Esophagus (tissue), 2 donors: ENCODE measurements at regions not wholly inside any gene's neighbourhood (a gene's known extent, or its start where the extent isn't known, plus 50 kb on each side); places are given as distances from the start of the nearest gene placed in this dataset.

ENCODE experiments used
- H3K27ac ChIP-seq, 2 donors: one replicate each; pipeline ENCODE4 v1.5.1; 2013; ENCODE audit warnings: low read depth in 2 of 2, mild to moderate bottlenecking in 2 of 2, inconsistent platforms in 1 of 2, low read length in 1 of 2, moderate library complexity in 1 of 2
- H3K27me3 ChIP-seq, 2 donors: one replicate each; pipeline ENCODE4 v1.6.1; 2013; ENCODE audit warnings: low read length in 2 of 2, control low read depth in 1 of 2, mild to moderate bottlenecking in 1 of 2; ENCODE audit not compliant: insufficient read depth in 2 of 2, control insufficient read depth in 1 of 2
- H3K36me3 ChIP-seq, 2 donors: one replicate each; pipeline ENCODE4 v1.6.1; 2013; ENCODE audit warnings: low read length in 1 of 2; ENCODE audit not compliant: control insufficient read depth in 2 of 2, insufficient read depth in 2 of 2
- H3K4me1 ChIP-seq, 2 donors: one replicate each; pipeline ENCODE4 v1.6.1; 2013; ENCODE audit warnings: low read length in 1 of 2; ENCODE audit not compliant: control insufficient read depth in 2 of 2, insufficient read depth in 2 of 2
- H3K4me3 ChIP-seq, 2 donors: one replicate each; pipeline ENCODE4 v1.5.1; 2013; ENCODE audit warnings: low read length in 2 of 2, mild to moderate bottlenecking in 2 of 2, low read depth in 1 of 2, moderate library complexity in 1 of 2
- H3K9me3 ChIP-seq, 2 donors: one replicate each; pipeline ENCODE4 v1.6.1; 2013; ENCODE audit warnings: mild to moderate bottlenecking in 2 of 2, low read depth in 1 of 2, low read length in 1 of 2, moderate library complexity in 1 of 2; ENCODE audit not compliant: control insufficient read depth in 2 of 2, insufficient read depth in 1 of 2
- WGBS, 2 donors: extraction: QIAGEN DNeasy Blood & Tissue Kit; methylation state at CpG; one replicate each; pipeline ENCODE4 v1.1.7; 2013; 5-methylcytosine and 5-hydroxymethylcytosine counted together
- donor health status: healthy with polysubstance abuse.
- donor health status: Bipolar disorder and iron deficiency.

DNA sequence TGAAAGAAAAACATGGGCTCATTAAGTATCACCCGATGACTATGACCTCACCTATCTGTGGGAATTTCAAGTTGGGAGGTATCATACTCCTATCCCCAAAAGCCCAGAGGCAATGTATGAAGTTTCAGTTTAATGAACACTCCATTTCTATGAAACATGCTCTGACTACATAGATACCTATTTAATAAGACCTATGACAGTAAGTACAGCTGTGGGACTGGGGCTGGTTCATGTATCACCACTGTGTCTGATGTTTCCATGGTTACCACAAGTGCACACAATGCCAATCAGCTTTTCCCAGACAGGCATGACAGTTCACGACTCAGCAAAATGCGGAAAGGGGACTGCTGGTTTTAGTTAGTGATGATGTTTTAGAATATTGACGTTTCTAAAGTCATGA is 167.7 kb downstream of the SIPA1L2 start:
- WGBS, 2 donors = 77 to 79% methylated on average over 4 of the region's 4 CpGs
- no peak overlapping the region for H3K27ac ChIP-seq

DNA sequence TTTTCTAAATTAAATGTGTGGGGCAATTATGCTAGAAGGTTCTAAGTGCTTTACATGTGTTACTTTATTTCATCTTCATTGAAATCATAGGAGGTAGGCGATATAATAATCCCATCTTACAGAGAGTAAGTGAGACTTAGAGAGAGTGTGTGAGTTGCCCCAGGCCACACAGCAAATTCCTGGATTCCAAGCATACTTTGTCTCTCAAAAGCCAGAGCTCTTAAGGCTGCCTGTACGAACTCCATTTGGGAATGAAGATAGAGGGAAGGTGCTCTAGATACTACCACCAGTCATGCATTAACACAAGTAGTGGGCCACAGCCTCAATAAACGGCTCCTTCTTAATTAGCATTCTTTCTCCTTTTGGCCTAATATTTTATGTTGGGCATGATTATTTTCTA is 170.1 kb downstream of the SIPA1L2 start:
- H3K27me3 ChIP-seq = no peaks in the 10 kb centered on the region
- H3K9me3 ChIP-seq = no peaks in the 10 kb centered on the region
- peaks cover 0 to 9% of the 10 kb centered on the region in 2 donors for H3K36me3 ChIP-seq
- WGBS, 2 donors = 70 to 82% methylated on average over 3 of the region's 3 CpGs
- no peak overlapping the region for H3K4me3 ChIP-seq
- no peak overlapping the region for H3K27ac ChIP-seq
- H3K4me1 ChIP-seq = no peaks in the 10 kb centered on the region

More for the DNA sequence above, 167.7 kb downstream of the SIPA1L2 start:
- Histone ChIP-seq H3K27me3 (no peaks in the 10 kb centered on the region), H3K4me1 (no peaks in the 10 kb centered on the region), H3K9me3 (no peaks in the 10 kb centered on the region), H3K36me3 (peaks cover 0 to 13% of the 10 kb centered on the region in 2 donors), H3K4me3 (no peak overlapping the region)

DNA sequence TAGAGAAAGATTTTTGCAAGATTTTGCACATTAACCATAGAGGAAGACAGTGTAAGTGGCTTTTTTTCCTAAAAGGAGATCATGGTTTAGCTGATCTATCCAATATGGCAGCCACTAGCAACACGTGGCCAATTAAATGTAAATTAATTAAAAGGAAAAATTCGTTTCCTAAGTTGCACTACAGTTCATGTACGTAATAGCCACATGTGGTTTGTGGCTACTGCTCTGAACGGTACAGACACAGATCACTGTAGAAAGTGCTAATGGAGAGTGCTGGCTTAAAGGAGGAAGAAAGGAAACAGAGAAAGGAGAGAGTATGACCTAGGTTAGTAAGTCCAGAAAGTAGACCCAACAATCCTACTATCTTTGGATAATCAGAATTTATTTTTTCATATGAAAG is 170.8 kb downstream of the SIPA1L2 start:
- Histone ChIP-seq H3K9me3 (no peaks in the 10 kb centered on the region), H3K27me3 (no peaks in the 10 kb centered on the region), H3K27ac (no peak overlapping the region), H3K4me1 (no peaks in the 10 kb centered on the region), H3K36me3 (peaks cover 0 to 8% of the 10 kb centered on the region in 2 donors), H3K4me3 (no peak overlapping the region)
- 75 to 79% methylated on average over 4 of the region's 4 CpGs for WGBS, 2 donors

DNA sequence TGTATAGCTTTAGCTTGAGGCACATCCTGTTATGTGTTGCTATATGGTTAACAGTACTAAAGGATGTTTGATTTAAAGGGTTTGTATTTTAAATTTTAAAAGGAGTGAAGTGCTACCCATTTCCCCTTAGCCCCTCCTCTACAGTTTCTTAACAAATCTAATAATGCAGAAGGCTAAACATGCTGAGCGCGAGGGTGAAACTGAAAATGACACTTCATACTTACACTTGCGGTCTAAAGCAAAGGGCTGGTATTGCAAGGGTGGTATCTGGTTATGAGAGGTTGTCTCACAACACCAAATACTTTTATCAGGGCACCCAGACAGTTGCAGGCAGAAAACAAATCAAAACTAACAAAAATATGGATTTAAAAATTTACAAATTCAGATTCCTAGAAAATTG is 172.3 kb downstream of the SIPA1L2 start:
- Histone ChIP-seq H3K4me1 (no peaks in the 10 kb centered on the region), H3K36me3 (peaks cover 0 to 6% of the 10 kb centered on the region in 2 donors), H3K27ac (no peak overlapping the region), H3K27me3 (no peaks in the 10 kb centered on the region), H3K9me3 (no peaks in the 10 kb centered on the region), H3K4me3 (no peak overlapping the region)
- WGBS, 2 donors = 79 to 87% methylated on average over 3 of the region's 3 CpGs

DNA sequence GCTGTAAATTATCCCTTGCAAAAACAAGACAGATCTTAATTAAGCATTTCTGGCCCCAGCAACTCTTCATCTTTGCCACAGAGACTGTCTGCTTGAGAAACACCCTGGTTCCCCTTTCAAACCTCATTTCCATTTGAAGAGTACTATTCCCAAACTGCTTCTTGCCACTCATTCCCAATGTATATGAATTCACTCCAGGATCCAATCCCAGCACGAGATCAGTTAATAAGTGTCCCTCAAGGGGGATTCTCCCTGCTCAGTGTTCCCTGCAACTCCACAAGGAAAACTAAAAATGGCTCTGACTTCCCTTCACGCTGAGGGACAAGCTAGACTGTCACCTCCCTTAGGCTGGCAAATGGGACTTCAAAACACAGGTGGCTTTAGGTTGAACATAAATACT is 173.2 kb downstream of the SIPA1L2 start:
- no peaks in the 10 kb centered on the region for H3K4me1 ChIP-seq
- no peaks in the 10 kb centered on the region for H3K27me3 ChIP-seq
- H3K4me3 ChIP-seq = no peak overlapping the region
- H3K9me3 ChIP-seq = no peaks in the 10 kb centered on the region
- no peak overlapping the region for H3K27ac ChIP-seq
- peaks cover 0 to 6% of the 10 kb centered on the region in 2 donors for H3K36me3 ChIP-seq
- 82 to 84% methylated on average over 2 of the region's 2 CpGs for WGBS, 2 donors

DNA sequence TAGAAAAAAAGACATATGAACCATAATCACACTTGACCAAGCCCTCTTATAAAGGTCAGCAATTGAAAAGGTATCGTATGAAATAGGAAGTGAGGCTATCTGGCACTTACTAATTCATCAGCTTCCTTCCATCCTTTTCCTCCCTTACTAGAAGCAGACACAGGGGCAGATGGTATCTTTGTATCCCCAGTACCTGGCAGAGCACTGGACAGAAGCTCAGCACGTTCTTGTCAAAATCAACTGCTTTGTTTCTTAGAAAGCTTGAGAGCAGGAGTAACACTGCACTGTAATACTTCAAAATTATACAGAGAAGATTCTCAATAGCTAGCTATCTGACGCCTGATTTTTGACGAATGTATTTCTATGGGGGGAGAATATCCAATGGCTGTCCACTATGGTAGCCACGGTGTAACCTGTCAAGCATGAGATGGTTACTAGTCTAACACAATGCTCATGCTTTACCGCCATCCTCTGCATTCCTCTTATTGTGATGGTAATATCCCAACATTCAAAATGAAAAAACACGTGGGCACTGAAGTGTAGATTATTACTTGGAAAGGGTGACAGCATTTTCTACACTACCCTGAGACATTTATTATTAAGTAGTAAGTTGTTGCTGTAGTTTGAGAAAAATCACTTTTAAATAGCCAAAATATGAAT is 175.6 kb downstream of the SIPA1L2 start:
- 83 to 89% methylated on average over 7 of the region's 7 CpGs for WGBS, 2 donors
- no peaks in the 10 kb centered on the region for H3K27me3 ChIP-seq

DNA sequence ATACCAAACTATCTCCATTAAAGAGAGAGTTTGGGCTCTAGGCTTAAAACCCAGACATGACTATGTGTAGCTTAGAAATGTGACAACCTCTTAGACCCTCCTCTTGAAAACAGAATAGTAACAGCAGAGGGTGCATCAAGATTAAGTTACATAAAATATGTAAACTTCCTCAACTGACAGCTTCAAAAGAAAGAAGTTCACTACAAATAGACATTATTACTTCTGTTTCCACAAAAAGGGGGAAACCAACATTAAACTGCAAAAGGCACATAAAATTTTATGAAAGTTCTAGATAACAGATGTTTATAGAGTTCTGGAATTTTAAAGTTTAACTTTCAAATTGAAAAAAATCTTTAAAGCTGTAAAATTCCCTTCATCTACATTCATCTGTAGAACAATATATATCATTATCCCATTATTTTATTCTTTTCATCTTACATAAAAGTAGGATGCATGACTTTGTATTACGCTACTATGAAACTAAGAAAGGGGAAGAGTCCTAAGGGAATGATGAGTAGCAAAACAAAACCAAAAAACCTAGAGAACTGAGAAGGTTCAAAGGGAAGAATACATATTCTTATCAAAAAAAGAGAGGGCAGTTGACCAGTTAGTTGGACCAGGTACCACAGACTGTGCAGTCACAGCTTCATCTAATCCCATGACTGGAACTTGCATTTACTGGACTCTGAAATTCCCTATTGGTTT is 177.0 kb downstream of the SIPA1L2 start:
- WGBS, 2 donors = 94 to 97% methylated on average over 1 of the region's 1 CpG
- Histone ChIP-seq H3K36me3 (peaks cover 2 to 4% of the 10 kb centered on the region in 2 donors), H3K4me1 (no peaks in the 10 kb centered on the region), H3K4me3 (no peak overlapping the region), H3K27ac (no peak overlapping the region), H3K27me3 (no peaks in the 10 kb centered on the region), H3K9me3 (no peaks in the 10 kb centered on the region)

More for the DNA sequence above, 175.6 kb downstream of the SIPA1L2 start:
- Histone ChIP-seq H3K4me3 (no peak overlapping the region), H3K27ac (no peak overlapping the region), H3K4me1 (no peaks in the 10 kb centered on the region), H3K36me3 (no peaks in the 10 kb centered on the region), H3K9me3 (no peaks in the 10 kb centered on the region)

DNA sequence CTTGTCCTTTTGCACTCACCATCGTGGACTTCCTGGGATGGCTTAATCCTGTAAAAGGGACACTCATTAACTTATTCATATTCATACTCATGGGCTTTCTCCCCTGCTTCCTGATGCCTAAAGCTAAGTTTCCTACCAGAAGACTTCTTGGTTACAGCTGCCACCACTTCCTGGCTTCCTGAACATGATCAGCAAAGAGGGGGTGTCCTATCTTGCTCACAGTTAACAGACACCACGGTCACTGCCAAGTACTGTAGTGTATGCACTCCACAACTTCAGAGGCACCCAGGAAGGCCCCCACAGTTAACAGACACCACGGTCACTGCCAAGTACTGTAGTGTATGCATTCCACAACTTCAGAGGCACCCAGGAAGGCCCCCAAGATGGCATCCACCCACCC is 177.8 kb downstream of the SIPA1L2 start:
- H3K4me1 ChIP-seq = no peaks in the 10 kb centered on the region
- WGBS, 2 donors = 75 to 77% methylated on average over 3 of the region's 3 CpGs
- no peaks in the 10 kb centered on the region for H3K27me3 ChIP-seq

DNA sequence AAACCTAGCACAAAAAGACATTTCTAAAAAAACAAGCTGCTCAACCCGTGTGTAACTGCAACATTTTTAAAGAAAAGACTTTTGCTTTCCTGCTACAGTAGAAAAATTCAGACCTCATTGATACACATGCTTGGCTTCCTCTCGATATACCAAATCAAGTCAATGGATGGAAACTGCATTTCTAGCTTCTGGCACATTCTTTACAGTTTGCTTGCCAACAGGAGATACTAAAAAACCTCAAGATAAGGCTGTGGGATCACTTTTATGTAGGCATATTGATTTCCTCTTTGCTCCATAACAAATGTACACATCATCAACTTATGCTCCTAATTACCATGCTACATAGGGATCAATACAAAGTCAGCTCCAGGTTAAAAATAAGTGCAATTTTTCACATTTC is 178.4 kb downstream of the SIPA1L2 start:
- Histone ChIP-seq H3K36me3 (peaks cover 2 to 4% of the 10 kb centered on the region in 2 donors), H3K27ac (no peak overlapping the region), H3K9me3 (no peaks in the 10 kb centered on the region), H3K27me3 (no peaks in the 10 kb centered on the region), H3K4me3 (no peak overlapping the region), H3K4me1 (no peaks in the 10 kb centered on the region)
- WGBS, 2 donors = 79 to 85% methylated on average over 2 of the region's 2 CpGs

More for the DNA sequence above, 177.8 kb downstream of the SIPA1L2 start:
- peaks cover 2 to 4% of the 10 kb centered on the region in 2 donors for H3K36me3 ChIP-seq
- no peak overlapping the region for H3K4me3 ChIP-seq
- no peak overlapping the region for H3K27ac ChIP-seq
- H3K9me3 ChIP-seq = no peaks in the 10 kb centered on the region

DNA sequence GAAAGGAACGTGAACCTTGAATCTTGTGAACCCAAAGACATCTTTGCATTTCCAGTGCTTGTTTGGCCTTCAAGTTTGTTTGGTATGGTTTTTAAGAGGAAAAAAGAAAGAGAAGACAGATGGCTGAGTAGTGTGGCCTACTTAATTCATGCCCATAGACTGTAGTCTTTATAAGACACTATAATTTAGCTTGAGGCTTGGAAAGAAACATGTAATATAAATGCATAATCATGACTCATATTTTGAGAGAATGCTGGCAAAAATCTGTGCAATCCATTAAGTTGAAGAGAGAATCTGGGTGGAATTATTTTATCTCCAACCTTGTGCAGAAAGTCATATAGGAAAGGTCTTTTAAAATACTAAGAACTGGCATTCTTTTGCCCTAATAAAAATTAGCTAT is 179.3 kb downstream of the SIPA1L2 start:
- Histone ChIP-seq H3K4me3 (no peak overlapping the region), H3K27ac (no peak overlapping the region), H3K4me1 (no peaks in the 10 kb centered on the region), H3K9me3 (no peaks in the 10 kb centered on the region), H3K36me3 (peaks cover 4% of the 10 kb centered on the region in 2 donors), H3K27me3 (no peaks in the 10 kb centered on the region)
- 85 to 86% methylated on average over 1 of the region's 1 CpG for WGBS, 2 donors
